ENCODE measurements at regions not wholly inside any gene's neighbourhood (a gene's known extent, or its start where the extent isn't known, plus 50 kb on each side); places are given as distances from the start of the nearest gene placed in this dataset.

DNA sequence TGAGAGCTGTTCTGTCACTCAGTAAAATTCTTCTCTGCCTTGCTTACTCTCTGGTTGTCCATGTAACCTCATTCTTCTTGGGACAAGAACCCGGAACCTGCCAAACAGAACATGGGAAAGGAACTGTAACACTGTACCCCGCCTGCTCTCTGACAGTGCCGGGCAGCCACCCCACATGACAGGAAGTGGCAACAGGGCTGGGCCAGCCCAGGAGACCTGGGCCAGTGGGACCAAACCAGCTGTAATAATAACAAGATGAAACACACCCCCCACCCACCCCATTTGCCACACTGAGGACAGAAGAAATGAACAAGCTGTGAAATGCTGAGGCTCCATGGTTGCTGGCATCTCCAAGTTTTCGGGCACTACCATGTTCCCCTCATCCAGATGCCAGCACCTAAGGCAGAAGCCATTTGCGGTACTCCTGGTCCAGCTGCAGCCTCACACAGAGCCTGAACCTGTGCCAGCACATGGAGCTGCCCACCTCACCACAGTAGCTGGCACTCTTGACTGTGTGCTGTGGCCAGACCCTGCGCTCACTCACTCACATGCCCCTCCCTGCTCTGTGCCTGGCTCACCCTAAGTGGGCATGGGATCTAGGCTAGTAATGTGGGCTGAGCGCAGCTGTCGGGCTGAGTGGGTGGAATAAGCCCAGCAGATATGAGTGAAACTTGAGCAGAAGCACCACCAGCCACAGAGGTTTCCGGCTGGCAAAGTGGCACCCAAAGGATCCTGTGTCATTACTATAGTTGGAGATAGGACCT, 126.2 kb upstream of the UGT8 start:
- Histone ChIP-seq H3K4me3 (ENCODE audit: low read length) (no peak overlapping the region), H3K4me1 (ENCODE audit: insufficient read depth, low read length) (no peaks in the 10 kb centered on the region), H3K9me3 (ENCODE audit: insufficient read depth, low read depth, low read length) (no peaks in the 10 kb centered on the region), H3K9ac (ENCODE audit: low read depth, low read length) (no peak overlapping the region), H3K27me3 (ENCODE audit: insufficient read depth, low read length) (no peaks in the 10 kb centered on the region), H3K36me3 (ENCODE audit: insufficient read depth, low read depth, low read length) (no peaks in the 10 kb centered on the region), H3K27ac (ENCODE audit: low read length) (no peak overlapping the region)

DNA sequence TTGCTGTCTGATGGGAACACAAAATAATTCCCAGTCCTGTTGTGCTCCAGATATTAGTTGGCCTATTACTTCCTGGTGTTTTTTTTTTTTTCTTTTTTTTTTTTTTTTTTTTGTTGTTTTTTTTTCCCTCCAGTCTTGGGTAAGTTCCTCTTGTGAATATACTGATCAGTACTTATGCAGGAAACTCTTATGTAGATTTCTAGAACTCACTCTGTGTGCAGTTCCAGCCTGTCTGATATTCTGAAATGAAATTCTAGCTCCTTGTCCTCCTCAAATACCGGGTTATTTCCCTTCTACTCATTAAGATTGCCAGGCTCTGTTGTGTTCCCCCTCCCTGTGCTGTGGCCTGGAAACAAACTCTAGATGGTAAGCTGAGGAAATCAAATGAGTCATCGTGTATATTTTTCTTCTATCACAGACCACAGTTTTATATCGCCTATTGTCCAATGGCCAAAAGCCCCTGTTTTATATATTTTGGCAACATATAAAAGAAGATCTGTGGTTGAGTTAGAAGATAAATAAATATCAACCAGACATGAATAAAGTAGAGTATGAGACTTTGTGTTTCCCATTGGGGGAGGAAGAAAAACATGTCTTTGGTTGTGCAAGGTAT, 124.3 kb upstream of the UGT8 start:
- H3K36me3 ChIP-seq (ENCODE audit: insufficient read depth, low read depth, low read length), result no peaks in the 10 kb centered on the region
- H3K27me3 ChIP-seq (ENCODE audit: insufficient read depth, low read length), result no peaks in the 10 kb centered on the region
- H3K9me3 ChIP-seq (ENCODE audit: insufficient read depth, low read depth, low read length), result no peaks in the 10 kb centered on the region
- no peak overlapping the region for H3K9ac ChIP-seq (ENCODE audit: low read depth, low read length)
- no peak overlapping the region for H3K4me3 ChIP-seq (ENCODE audit: low read length)
- no peaks in the 10 kb centered on the region for H3K4me1 ChIP-seq (ENCODE audit: insufficient read depth, low read length)
- no peak overlapping the region for H3K27ac ChIP-seq (ENCODE audit: low read length)

DNA sequence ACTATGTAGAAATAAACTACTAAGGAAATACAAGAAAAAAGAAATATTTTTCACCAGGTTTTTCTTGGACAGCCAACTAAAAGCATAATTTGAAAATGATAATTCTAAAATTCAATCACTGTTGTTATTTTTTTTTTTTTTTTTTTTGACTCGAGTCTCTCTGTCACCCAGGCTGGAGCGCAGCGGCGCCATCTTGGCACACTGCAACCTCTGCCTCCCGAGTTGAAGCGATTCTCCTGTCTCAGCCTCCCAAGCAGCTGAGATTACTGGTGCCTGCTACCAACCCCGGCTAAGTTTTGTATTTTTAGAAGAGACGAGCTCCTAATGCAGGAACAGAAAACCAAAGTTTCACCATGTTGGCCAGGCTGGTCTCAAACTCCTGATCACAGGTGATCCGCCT, 122.3 kb upstream of the UGT8 start:
- Histone ChIP-seq H3K9ac (ENCODE audit: low read depth, low read length) (no peak overlapping the region), H3K27me3 (ENCODE audit: insufficient read depth, low read length) (no peaks in the 10 kb centered on the region), H3K27ac (ENCODE audit: low read length) (no peak overlapping the region), H3K4me1 (ENCODE audit: insufficient read depth, low read length) (no peaks in the 10 kb centered on the region), H3K4me3 (ENCODE audit: low read length) (no peak overlapping the region), H3K36me3 (ENCODE audit: insufficient read depth, low read depth, low read length) (no peaks in the 10 kb centered on the region), H3K9me3 (ENCODE audit: insufficient read depth, low read depth, low read length) (no peaks in the 10 kb centered on the region)

DNA sequence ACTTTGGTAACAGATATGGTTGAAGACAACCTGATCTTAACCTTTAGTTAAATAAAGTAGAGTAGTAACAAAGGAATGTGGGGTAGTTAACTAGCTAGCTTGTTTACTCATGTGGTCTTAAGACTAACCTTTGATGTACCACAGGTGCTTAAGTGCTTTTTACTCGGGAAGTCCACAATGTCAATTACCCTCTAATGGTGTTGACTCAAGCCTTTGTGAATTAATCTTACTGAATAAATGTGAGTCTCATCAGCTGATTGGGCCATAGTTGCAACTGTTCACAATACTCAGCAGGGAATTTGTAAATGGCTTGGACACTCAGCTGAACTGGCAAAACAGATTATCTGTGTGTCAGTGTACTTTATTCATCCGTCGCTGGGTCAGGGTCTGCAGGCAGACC, 119.0 kb upstream of the UGT8 start:
- no peak overlapping the region for H3K27ac ChIP-seq (ENCODE audit: low read length)
- no peaks in the 10 kb centered on the region for H3K4me1 ChIP-seq (ENCODE audit: insufficient read depth, low read length)
- no peak overlapping the region for H3K9ac ChIP-seq (ENCODE audit: low read depth, low read length)
- H3K9me3 ChIP-seq (ENCODE audit: insufficient read depth, low read depth, low read length), result 0 out of 2 replicates have a peak, but pooled peaks cover 2% of the 10 kb centered on the region
- H3K4me3 ChIP-seq (ENCODE audit: low read length), result no peak overlapping the region
- no peaks in the 10 kb centered on the region for H3K36me3 ChIP-seq (ENCODE audit: insufficient read depth, low read depth, low read length)
- no peaks in the 10 kb centered on the region for H3K27me3 ChIP-seq (ENCODE audit: insufficient read depth, low read length)

DNA sequence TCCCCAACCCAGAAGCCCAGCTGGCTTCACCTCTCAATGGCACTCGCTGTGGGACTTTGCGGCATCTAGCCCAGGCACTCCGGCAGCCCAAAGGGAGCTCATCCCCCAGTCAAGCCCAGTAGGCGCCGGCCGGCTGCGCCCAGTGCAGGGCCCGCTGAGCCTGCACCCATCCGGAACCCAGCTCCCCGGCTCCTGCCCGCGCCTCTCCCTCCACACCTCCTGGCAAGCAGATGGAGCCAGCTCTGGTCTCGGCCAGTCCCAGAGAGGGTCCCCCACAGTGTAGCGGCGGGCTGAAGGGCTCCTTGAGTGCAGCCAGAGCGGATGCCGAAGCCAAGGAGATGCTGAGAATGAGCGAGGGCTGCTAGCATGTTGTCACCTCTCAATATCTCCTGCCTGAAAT, 116.8 kb upstream of the UGT8 start:
- no peaks in the 10 kb centered on the region for H3K4me1 ChIP-seq (ENCODE audit: insufficient read depth, low read length)
- H3K9ac ChIP-seq (ENCODE audit: low read depth, low read length), result no peak overlapping the region
- no peak overlapping the region for H3K27ac ChIP-seq (ENCODE audit: low read length)
- H3K36me3 ChIP-seq (ENCODE audit: insufficient read depth, low read depth, low read length), result no peaks in the 10 kb centered on the region
- H3K4me3 ChIP-seq (ENCODE audit: low read length), result no peak overlapping the region
- no peaks in the 10 kb centered on the region for H3K27me3 ChIP-seq (ENCODE audit: insufficient read depth, low read length)
- H3K9me3 ChIP-seq (ENCODE audit: insufficient read depth, low read depth, low read length), result 0 out of 2 replicates have a peak, but pooled peaks cover 2% of the 10 kb centered on the region

DNA sequence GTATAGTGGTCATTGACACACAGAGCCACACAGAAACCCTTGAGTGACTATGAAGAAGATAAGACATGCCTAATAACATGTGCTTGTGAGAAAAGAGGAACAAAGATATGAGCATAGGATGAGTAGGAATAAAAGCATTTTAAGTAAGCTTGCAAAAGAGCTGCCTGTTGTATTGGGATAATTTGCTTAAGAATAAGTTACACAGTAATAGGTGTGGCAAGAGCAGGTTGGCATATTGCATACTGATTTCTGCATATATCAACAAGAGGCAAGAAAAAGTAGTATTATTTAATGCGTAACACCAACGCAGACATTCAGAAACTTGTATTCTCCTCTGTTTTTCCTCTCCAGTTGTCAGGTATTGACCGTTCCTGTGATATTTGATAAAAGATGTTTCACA, 111.5 kb upstream of the UGT8 start:
- Histone ChIP-seq H3K36me3 (ENCODE audit: insufficient read depth, low read depth, low read length) (no peaks in the 10 kb centered on the region), H3K27me3 (ENCODE audit: insufficient read depth, low read length) (no peaks in the 10 kb centered on the region)

DNA sequence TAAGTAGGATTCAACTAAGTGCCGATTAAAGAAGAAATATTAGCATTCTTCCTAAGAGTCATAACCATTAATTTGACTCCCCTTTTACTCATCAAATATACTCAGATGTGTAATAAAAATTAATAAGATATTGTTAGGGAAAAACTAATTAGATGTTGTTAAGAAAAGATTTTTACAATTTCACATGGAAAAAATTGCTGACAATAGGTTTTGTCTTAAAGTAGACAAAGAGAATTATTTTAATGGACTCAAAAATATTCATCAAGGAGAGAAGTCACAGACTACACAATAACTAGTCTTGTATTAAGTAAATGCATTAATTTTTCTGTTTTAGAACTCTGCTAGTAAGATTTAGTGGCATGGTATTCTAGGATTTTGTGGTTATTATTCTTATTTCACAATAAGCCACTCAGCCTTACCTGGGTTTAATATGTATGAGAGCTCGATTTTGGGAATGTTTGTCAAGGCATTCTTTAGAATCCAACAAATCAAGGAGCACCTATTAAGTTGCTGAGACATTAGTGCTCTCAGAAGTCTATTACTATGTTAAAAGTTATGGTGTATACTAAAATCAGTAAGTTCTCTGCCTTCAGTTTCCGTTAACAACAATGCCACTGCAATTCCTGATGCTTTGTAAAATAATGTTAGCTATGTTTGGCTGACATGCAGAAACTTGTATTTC, 110.2 kb upstream of the UGT8 start:
- Histone ChIP-seq H3K27me3 (ENCODE audit: insufficient read depth, low read length) (no peaks in the 10 kb centered on the region), H3K9me3 (ENCODE audit: insufficient read depth, low read depth, low read length) (peaks cover 6% of the 10 kb centered on the region), H3K36me3 (ENCODE audit: insufficient read depth, low read depth, low read length) (peaks cover 3% of the 10 kb centered on the region), H3K4me1 (ENCODE audit: insufficient read depth, low read length) (no peaks in the 10 kb centered on the region), H3K9ac (ENCODE audit: low read depth, low read length) (no peak overlapping the region), H3K27ac (ENCODE audit: low read length) (no peak overlapping the region), H3K4me3 (ENCODE audit: low read length) (no peak overlapping the region)

More for the DNA sequence above, 111.5 kb upstream of the UGT8 start:
- H3K9ac ChIP-seq (ENCODE audit: low read depth, low read length), result no peak overlapping the region
- no peak overlapping the region for H3K27ac ChIP-seq (ENCODE audit: low read length)
- H3K9me3 ChIP-seq (ENCODE audit: insufficient read depth, low read depth, low read length), result 0 out of 2 replicates have a peak, but pooled peaks cover under 1% of the 10 kb centered on the region
- H3K4me1 ChIP-seq (ENCODE audit: insufficient read depth, low read length), result no peaks in the 10 kb centered on the region
- no peak overlapping the region for H3K4me3 ChIP-seq (ENCODE audit: low read length)

DNA sequence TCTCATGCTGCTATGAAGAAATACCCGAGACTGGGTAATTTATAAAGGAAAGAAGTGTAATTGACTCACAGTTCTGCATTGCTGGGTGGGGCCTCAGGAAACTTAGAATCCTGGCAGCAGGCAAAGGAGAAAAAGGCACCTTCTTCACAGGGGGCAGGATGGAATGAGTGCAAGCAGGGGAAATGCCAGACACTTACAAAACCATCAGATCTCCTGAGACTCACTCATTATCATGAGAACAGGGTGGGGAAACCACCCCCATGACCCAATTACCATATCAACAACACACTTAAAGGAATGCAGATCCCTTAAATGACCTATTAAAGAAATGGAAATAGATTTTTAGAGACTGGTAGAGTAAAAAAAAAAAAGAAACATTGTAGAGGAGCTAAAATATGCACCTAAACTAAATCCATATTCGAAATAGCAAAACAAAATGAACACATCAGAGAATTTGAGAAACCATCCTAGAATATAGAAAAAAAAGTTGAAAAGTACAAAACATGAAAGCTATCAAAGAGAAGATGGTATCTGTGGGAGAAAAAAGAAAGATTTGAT, 104.3 kb upstream of the UGT8 start:
- Histone ChIP-seq H3K4me1 (ENCODE audit: insufficient read depth, low read length) (peaks cover 7% of the 10 kb centered on the region; the same call in 1 of the 2 replicates), H3K27me3 (ENCODE audit: insufficient read depth, low read length) (no peaks in the 10 kb centered on the region), H3K9me3 (ENCODE audit: insufficient read depth, low read depth, low read length) (peaks cover 13% of the 10 kb centered on the region), H3K9ac (ENCODE audit: low read depth, low read length) (peak overlapping the region; percentile 57; the same call in 1 of the 2 replicates), H3K4me3 (ENCODE audit: low read length) (peak overlapping the region; percentile 45; the same call in 1 of the 2 replicates), H3K36me3 (ENCODE audit: insufficient read depth, low read depth, low read length) (peaks cover 3% of the 10 kb centered on the region), H3K27ac (ENCODE audit: low read length) (no peak overlapping the region)

DNA sequence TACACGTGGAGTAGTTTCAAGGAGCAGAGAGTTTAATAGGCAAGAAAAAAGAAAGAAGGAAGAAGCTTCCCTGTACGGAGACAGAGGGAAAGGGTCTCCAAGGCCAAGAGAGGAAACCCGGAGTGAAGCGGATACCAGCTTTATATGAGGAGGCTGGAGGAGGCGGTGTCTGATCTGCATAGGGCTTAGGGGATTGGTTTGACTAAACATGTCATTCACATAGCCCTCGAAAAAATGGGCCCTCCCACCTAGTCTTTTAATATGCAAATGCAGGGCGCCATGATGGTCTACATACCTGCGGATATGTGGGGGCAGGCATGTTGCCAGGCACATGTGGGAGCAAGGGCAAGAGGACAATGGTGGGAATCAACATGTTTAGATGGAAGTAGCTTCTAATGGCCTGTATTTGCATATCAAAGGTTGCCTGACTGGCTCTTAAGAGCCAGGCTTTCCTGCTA, 103.1 kb upstream of the UGT8 start:
- Histone ChIP-seq H3K4me1 (ENCODE audit: insufficient read depth, low read length) (peaks cover 7% of the 10 kb centered on the region; the same call in 1 of the 2 replicates), H3K9me3 (ENCODE audit: insufficient read depth, low read depth, low read length) (peaks cover 13% of the 10 kb centered on the region), H3K4me3 (ENCODE audit: low read length) (no peak overlapping the region), H3K36me3 (ENCODE audit: insufficient read depth, low read depth, low read length) (peaks cover 3% of the 10 kb centered on the region), H3K27me3 (ENCODE audit: insufficient read depth, low read length) (no peaks in the 10 kb centered on the region), H3K9ac (ENCODE audit: low read depth, low read length) (peak overlapping the region; percentile 47; the same call in 1 of the 2 replicates), H3K27ac (ENCODE audit: low read length) (peak overlapping the region; percentile 59)

DNA sequence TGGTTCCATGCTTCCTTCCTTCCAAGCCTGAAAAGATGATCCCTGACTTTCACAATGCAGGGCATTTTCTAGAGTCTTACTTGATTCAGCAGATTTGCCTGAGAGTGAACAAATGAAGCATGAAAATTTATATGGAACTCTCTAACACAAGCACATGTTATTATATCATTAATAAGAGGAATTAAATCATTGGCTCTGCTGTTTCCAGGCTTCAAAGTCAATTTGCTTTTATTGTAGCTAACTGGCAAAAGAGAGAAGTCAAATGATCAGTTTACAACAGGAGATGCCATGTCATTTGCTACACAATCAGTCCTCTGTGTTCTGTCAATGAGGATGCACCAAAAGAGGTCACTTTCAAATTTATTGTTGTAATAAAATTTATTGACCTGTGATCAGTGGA, 101.5 kb upstream of the UGT8 start:
- H3K36me3 ChIP-seq (ENCODE audit: insufficient read depth, low read depth, low read length), result peaks cover 3% of the 10 kb centered on the region
- H3K4me3 ChIP-seq (ENCODE audit: low read length), result no peak overlapping the region
- H3K4me1 ChIP-seq (ENCODE audit: insufficient read depth, low read length), result peaks cover 12% of the 10 kb centered on the region; the same call in 1 of the 2 replicates
- H3K9ac ChIP-seq (ENCODE audit: low read depth, low read length), result no peak overlapping the region
- peaks cover 13% of the 10 kb centered on the region for H3K9me3 ChIP-seq (ENCODE audit: insufficient read depth, low read depth, low read length)
- no peak overlapping the region for H3K27ac ChIP-seq (ENCODE audit: low read length)
- H3K27me3 ChIP-seq (ENCODE audit: insufficient read depth, low read length), result no peaks in the 10 kb centered on the region

DNA sequence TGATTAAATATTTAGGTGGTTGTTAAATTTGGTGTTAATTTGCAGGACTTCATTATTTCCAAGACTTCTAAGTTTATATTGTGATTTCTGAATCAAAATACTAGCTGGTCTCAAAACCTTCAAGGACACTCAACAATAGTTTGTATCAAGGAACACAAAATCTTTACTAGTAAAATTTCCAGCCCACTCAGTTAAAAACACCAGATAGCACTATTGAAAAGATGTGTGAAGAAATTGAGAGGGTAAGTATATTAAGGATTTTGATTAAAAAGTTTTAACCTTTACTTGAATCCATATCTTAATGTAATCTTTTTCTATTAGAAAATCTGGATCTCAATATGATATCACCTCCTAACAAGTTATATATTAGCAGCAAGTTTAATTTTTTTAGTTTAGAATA, 89.3 kb upstream of the UGT8 start:
- no peak overlapping the region for H3K9ac ChIP-seq (ENCODE audit: low read depth, low read length)
- no peaks in the 10 kb centered on the region for H3K27me3 ChIP-seq (ENCODE audit: insufficient read depth, low read length)
- H3K9me3 ChIP-seq (ENCODE audit: insufficient read depth, low read depth, low read length), result no peaks in the 10 kb centered on the region
- H3K4me1 ChIP-seq (ENCODE audit: insufficient read depth, low read length), result peaks cover 4% of the 10 kb centered on the region; the same call in 1 of the 2 replicates
- no peaks in the 10 kb centered on the region for H3K36me3 ChIP-seq (ENCODE audit: insufficient read depth, low read depth, low read length)
- H3K27ac ChIP-seq (ENCODE audit: low read length), result no peak overlapping the region
- H3K4me3 ChIP-seq (ENCODE audit: low read length), result no peak overlapping the region

All from iPS-20b (cell line).